Erythroblast (primary cell): ENCODE measurements at regions not wholly inside any gene's neighbourhood (a gene's known extent, or its start where the extent isn't known, plus 50 kb on each side); places are given as distances from the start of the nearest gene placed in this dataset.

Experiments
- GATA1 ChIP-seq: IDR thresholded peaks from 2 replicates; pipeline ENCODE4 v1.6.1; 2011; ENCODE audit warnings: low read depth, mild to moderate bottlenecking, control low read depth, low read length, moderate library complexity
- POLR2A ChIP-seq: IDR thresholded peaks from 2 replicates; pipeline ENCODE4 v1.6.1; 2011; ENCODE audit warnings: mild to moderate bottlenecking, low read length

DNA sequence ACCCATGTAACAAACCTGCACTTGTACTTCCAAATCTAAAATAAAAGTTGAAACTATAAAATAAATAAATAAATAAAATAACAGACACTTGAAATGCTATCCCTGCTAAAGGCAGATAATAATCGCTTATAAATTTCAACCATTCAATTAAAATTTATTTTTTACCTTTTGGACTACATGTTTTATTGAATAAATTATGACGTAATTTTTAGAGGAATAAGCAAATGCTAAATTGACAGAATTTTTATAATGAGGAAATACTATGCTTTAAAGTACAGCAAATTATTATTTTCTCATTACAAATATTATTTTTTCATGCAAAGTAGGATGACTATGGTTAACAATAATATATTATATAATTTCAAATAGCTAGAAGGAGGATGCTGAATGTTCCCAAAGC is 658.6 kb upstream of the LMO3 start:
- TF ChIP-seq POLR2A (no peak), GATA1 (no peak)
